H1 (cell line): ENCODE measurements at regions not wholly inside any gene's neighbourhood (a gene's known extent, or its start where the extent isn't known, plus 50 kb on each side); places are given as distances from the start of the nearest gene placed in this dataset.

Experiments
- CTCF ChIP-seq, 3 experiments: IDR thresholded peaks; 1 replicate in 2 of 3; 2 replicates in 1 of 3; pipeline versions ENCODE4 v1.5.1 to v1.6.1; 2011; ENCODE audit warnings: low read length in 3 of 3, mild to moderate bottlenecking in 3 of 3, inconsistent platforms in 2 of 3, low read depth in 1 of 3, moderate library complexity in 1 of 3; ENCODE audit not compliant: insufficient read depth in 1 of 3; ENCODE audit errors: control extremely low read depth in 1 of 3
- EP300 ChIP-seq, 2 experiments: IDR thresholded peaks; 1 replicate in 1 of 2; 2 replicates in 1 of 2; pipeline ENCODE4 v1.6.1; 2011 to 2012; ENCODE audit warnings: low read depth in 2 of 2, low read length in 2 of 2, mild to moderate bottlenecking in 2 of 2, borderline replicate concordance in 1 of 2, inconsistent platforms in 1 of 2, moderate library complexity in 1 of 2
- HDAC2 ChIP-seq, 2 experiments: fragments of 300-600 bp in 1 of 2; sonication (generic) in 1 of 2; IDR thresholded peaks; 2 replicates each; pipeline ENCODE4 v1.6.1; 2011 to 2012; ENCODE audit warnings: low read depth in 2 of 2, low read length in 2 of 2, mild to moderate bottlenecking in 2 of 2, moderate library complexity in 2 of 2, borderline replicate concordance in 1 of 2, inconsistent platforms in 1 of 2
- HDAC6 ChIP-seq: IDR thresholded peaks from one replicate; pipeline ENCODE4 v1.7.1; 2012; ENCODE audit warnings: low read depth, mild to moderate bottlenecking, inconsistent platforms, low read length, moderate library complexity
- POLR2A ChIP-seq, 2 experiments: IDR thresholded peaks; 1 replicate in 1 of 2; 2 replicates in 1 of 2; pipeline ENCODE4 v1.6.1; 2011; ENCODE audit warnings: low read depth in 2 of 2, low read length in 2 of 2, mild to moderate bottlenecking in 2 of 2; ENCODE audit errors: control extremely low read depth in 1 of 2
- SIRT6 ChIP-seq: IDR thresholded peaks from one replicate; pipeline ENCODE4 v1.7.1; 2012; ENCODE audit warnings: low read length, inconsistent platforms
- TAF1 ChIP-seq: IDR thresholded peaks from 2 replicates; pipeline ENCODE4 v1.6.1; 2011; ENCODE audit warnings: mild to moderate bottlenecking, low read depth, low read length
- TBP ChIP-seq: IDR thresholded peaks from 2 replicates; pipeline ENCODE4 v1.6.1; 2011; ENCODE audit warnings: low read depth, low read length, improper control_type of control experiment
- TCF12 ChIP-seq: IDR thresholded peaks from 2 replicates; pipeline ENCODE4 v1.6.1; 2011; ENCODE audit warnings: low read depth, mild to moderate bottlenecking, low read length

GRCh38 chr4:79528241-79528706, 120.2 kb upstream of the GK2 start:
- TF ChIP-seq SIRT6 (no peak), HDAC2 (IDR thresholded peaks at IDR 0.05; ENCODE audit: borderline replicate concordance in 1 of 2, low read depth in 2 of 2, low read length in 2 of 2) (no peak), TBP (no peak), HDAC6 (no peak), EP300 (IDR thresholded peaks at IDR 0.05; ENCODE audit: borderline replicate concordance in 1 of 2, low read depth in 2 of 2, low read length in 2 of 2) (no peak), CTCF (IDR thresholded peaks at IDR 0.05; ENCODE audit: control extremely low read depth in 1 of 3, insufficient read depth in 1 of 3, low read depth in 1 of 3, low read length in 3 of 3) (no peak), POLR2A (IDR thresholded peaks at IDR 0.05; ENCODE audit: control extremely low read depth in 1 of 2, low read depth in 2 of 2, low read length in 2 of 2) (no peak), TAF1 (no peak), TCF12 (no peak)
